HG03135 (cell line): ENCODE measurements at regions not wholly inside any gene's neighbourhood (a gene's known extent, or its start where the extent isn't known, plus 50 kb on each side); places are given as distances from the start of the nearest gene placed in this dataset.
"Not testable (repeated sequence)": the region's sequence is repeated elsewhere in the genome, so short reads cannot be mapped to it uniquely, and the experiment has no call there.

ENCODE experiments used
- ATAC-seq: cut with Tn5 transposase; IDR thresholded peaks from one replicate; pipeline ENCODE4 v1.9.1; 2021; ENCODE audit warnings: mild to moderate bottlenecking, moderate library complexity; ENCODE audit not compliant: unreplicated experiment

GRCh38 chr12:45490232-45490881 is 239.1 kb upstream of the ARID2 start:
- ATAC-seq, result no peak

DNA sequence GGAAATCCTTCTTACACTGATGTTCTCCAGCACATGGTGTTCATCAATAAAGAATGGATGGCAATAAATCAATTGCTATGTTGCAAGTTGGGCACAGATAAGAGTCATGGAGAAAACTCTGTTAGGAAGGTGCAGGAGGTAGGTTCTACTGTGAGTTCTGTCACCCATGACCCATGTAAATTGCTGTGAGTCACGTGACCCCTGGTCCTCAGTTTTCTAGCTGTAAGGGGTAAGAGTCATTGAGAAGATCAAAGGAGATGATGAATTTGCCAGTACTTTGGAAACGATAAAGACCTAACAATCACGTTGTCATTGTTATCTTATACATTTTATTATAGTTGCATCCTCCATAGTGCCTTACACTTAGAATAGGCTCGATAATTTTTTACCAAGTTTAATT is 235.2 kb upstream of the ARID2 start:
- no peak for ATAC-seq

DNA sequence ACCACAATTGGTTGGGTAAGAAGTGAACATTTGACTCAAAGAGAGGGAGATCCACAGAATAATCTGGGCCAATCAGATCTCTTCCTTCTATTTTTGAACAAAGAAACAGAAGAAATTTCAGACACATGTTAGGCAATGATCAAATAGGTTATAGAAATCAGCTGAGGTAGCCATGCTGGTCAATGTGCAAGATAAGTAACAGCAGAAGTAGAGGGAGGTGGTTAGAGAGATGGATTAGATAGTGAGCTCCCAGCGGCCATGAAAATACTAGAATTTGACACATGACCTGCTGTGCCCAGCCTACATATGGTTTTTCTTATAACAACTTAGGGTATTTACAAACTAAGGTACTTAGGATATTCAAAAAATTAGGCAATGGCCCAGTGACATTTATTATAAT is 230.9 kb upstream of the ARID2 start:
- no peak for ATAC-seq

DNA sequence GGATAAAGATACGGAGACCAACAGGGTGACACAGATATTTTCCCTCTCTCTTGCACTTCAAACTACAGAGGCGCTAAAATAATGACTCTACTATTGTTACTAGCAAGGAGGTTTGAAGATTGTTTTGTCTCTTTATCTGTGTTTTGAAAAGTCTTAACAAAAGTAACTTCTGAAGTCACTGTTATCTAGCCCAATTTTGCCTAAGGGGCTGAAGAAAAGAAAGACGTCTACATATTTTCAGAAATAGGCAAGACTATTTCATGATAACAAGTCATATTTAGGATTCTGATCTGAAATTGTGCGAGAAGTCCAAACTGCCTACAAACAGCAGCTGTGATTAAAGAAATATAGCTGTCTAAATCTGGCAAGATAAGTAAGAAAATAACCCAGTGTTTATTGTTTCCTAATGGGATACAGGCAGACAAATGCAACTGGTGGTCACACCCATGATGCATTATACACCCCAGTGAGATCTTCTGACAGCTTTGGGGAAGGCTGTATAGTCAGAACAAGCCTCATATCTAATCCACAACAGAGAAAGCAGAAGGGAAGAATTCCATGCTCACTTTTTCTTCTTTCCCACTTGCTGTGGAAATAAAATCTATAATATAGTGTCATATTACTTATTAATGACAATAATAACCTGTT is 226.9 kb upstream of the ARID2 start:
- ATAC-seq, result no peak

GRCh38 chr12:45503899-45504298 is 225.6 kb upstream of the ARID2 start:
- ATAC-seq, result no peak

DNA sequence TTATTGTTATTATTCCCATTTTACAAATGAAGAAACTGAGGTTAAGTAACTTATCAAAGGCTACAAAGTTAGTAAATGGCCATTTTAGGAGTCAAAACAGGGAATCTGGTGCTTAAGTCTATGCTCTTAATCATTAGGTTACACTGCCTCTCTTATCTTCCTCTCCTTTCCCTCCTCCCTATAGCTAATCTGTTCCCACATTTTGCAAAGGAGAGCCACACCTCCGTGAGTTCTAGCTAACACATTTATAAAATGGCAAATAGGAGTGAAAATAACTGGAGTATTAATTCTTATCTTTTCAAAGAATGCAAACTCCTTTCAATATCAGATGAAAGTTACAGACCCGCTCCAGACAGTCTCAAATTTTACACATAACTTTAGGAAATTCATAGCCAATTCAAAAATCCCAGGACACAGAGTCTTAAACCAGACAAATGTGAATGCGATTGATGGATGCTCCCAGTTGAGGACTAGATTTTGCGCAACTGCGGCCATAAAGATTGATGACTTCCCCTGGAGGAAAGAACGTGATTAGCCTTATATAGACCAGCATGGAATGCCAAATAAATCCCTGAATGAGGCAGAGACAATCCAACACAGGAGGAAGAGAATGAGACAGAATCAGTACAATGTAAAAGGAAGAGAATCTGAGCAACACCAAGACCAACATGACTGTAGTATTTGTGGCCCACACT is 225.0 kb upstream of the ARID2 start:
- no peak for ATAC-seq

DNA sequence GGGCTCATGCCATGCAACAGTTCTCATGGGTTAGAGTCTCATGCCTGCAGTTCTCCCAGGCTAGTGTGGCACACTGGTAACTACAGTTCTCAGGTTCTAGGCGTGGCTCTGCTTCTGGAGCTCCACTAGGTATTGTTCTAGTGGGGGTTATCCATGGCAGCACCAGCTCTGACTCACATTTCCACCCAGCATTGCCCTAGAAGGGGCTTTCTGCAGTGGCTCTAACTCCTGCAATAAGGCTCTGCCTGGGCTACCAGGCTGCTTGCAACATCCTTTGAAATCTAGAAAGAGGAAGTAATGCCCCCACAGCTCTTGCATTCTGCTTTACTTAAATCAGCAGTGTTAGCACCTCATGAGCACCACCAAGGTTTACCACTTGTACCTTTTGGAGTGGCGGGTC is 220.3 kb upstream of the ARID2 start:
- ATAC-seq, result peak; percentile 59

GRCh38 chr12:45509621-45510020 is 219.9 kb upstream of the ARID2 start:
- ATAC-seq, result no peak

GRCh38 chr12:45517381-45517780 is 212.1 kb upstream of the ARID2 start:
- ATAC-seq, result no peak

GRCh38 chr12:45518291-45519235 is 210.9 kb upstream of the ARID2 start:
- no peak for ATAC-seq

DNA sequence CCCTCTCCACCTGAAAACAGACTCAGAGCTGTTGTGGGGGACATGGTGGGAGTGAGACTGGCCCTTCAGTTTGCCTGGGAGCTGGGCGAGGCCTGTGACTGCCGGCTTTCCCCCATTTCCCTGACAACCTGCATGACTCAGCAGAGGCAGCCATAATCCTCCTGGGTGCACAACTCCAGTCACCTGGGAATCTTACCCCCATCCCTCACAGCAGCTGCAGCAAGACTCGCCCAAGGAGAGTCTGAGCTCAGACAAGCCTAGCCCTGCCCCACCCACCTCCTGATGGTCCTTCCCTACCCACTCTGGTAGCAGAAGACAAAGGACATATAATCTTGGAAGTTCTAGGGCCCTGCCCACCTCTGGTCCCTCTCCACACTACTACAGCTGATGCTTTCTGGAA is 207.3 kb upstream of the ARID2 start:
- ATAC-seq, result no peak

DNA sequence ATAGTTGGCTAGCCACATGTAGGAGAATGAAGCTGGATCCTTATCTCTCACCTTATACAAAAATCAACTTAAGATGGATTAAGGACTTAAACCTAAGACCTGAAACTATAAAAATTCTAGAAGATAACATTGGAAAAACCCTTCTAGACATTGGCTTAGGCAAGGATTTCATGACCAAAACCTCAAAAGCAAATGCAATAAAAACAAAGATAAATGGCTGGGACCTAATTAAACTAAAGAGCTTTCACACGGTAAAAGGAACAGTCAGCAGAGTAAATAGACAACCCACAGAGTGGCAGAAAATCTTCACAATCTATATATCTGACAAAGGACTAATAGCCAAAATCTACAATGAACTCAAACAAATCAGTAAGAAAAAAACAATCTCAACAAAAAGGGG is 202.7 kb upstream of the ARID2 start:
- not testable (repeated sequence) for ATAC-seq

- no peak for ATAC-seq
Observed at GRCh38 chr12:45532113-45532512, 197.4 kb upstream of the ARID2 start.

DNA sequence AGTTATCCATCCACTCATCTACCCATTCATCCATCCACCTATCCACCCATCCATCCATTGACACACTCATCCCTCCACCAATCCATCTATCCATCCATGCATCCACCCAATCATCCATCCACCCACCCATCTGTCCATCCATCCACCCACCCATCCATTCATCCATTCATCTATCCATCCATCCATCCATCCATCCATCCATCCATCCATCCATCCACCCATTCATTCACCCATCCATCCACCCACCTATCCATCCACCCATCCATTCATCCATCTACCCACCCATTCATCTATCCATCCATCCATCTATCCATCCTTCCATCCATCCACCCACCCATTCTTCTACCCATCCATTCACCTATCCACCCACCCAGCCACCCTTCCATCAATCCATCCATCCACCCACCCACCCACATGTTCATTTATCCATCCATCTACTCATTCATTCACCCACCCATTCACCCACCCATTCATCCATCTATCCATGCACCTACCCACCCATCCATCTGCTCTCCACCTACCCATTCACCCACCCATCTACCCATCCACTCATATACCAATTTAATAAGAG is 193.8 kb upstream of the ARID2 start:
- no peak for ATAC-seq

- no peak for ATAC-seq
Observed at GRCh38 chr12:45536284-45536683, 193.2 kb upstream of the ARID2 start.

DNA sequence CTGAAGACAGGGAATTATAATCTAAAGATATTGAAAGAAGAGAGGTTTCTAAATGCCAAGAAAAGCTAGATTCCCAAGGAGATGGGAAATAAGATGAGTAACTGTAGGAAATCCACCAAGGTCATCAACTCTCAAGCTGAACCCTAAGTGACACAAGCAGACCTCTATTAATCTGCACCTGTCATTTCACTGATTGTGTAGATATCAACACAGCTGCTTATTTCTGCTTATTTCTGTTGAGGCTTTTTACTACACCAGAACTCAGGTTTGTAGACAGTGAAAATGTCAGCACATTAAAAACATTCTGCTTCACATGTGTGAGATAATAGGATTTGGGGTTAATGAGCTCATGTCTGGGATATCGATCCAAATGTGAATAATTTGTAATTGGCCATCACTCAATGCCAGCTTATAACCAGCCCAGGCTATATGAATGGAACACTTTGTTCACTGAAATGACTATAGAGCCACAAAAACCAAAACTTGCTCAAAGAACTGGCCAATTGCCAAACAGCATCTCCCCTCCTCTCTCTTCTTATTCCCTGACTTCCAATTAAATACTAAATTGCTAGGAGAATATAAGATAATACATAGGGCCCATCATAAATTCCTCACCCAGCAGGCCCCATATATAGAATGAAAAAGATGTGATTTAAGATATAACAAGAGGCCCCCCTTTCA is 188.7 kb upstream of the ARID2 start:
- no peak for ATAC-seq

GRCh38 chr12:45543887-45544286 is 185.6 kb upstream of the ARID2 start:
- peak; percentile 83 for ATAC-seq

DNA sequence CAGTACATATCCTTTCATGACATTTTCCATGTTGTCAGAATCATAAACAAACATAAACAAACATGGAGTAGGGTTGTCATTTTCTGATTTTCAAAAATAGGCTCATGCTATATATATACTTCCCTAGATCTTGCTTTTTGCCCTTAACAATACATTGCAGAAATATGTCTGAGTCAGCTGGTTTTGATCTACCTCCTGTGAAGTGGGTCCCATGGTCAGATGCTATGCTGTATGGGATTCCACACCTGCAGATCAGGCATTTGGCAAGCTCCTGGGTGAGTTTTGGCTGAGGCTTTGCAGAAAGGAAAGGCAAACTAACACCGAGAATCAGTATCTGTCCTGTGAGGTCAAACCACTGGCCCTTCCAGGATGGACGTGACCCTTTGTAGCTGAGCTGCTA is 183.0 kb upstream of the ARID2 start:
- ATAC-seq, result no peak

GRCh38 chr12:45547132-45547531 is 182.4 kb upstream of the ARID2 start:
- ATAC-seq, result no peak

- no peak for ATAC-seq
Observed at GRCh38 chr12:45547822-45548221, 181.7 kb upstream of the ARID2 start.
